ENCODE measurements at regions not wholly inside any gene's neighbourhood (a gene's known extent, or its start where the extent isn't known, plus 50 kb on each side); places are given as distances from the start of the nearest gene placed in this dataset.
"Not testable (repeated sequence)": the region's sequence is repeated elsewhere in the genome, so short reads cannot be mapped to it uniquely, and the experiment has no call there.

DNA sequence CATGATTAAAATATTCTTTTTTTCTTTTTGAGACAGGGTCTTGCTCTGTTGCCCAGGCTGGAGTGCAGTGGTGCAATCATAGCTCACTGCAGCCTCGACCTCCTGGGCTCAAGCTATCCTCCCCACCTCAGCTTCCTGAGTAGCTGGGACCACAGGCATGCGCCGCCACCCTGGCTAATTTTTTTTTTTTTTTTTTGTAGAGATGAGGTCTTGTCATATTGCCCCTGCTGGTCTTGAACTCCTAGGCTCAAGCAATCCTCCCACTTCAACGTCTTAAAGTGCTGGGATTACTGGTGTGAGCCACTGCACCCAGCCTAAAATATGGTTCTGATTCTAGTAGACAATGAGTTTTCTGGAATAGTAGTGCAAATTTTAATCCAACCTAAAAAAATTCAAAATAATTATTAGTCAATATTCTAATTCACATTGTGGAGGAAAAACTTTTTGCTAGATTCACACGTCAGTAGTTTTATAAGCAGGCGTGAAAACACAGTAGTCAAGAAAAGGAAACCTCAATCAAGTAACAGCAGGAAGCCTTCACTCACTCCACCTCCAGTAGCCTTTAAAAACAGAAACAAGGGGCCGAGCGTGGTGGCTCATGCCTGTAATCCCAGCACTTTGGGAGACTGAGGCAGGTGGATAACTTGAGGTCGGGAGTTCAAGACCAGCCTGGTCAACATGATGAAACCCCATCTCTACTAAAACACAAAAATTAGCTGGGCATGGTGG, 268.7 kb downstream of the BCL2 start:
- not testable (repeated sequence) for H3K9me2 ChIP-seq (ENCODE audit: insufficient read depth); H3K4me1 ChIP-seq (ENCODE audit: insufficient read depth); H3F3A ChIP-seq (replicated peaks; ENCODE audit: low read depth); H3K27ac ChIP-seq (ENCODE audit: low read depth); H3K4me3 ChIP-seq; H2AFZ ChIP-seq; H3K27ac Mint-ChIP-seq; H3K36me3 ChIP-seq (ENCODE audit: insufficient read depth); ATAC-seq; H3K27me3 ChIP-seq (ENCODE audit: insufficient read depth); H3K4me1 Mint-ChIP-seq; H3K27me3 Mint-ChIP-seq (ENCODE audit: insufficient read depth, low read depth, poor library complexity); DNase-seq (ENCODE audit: low spot score); H4K20me1 ChIP-seq (replicated peaks; ENCODE audit: insufficient read depth); H3K79me2 ChIP-seq (replicated peaks; ENCODE audit: insufficient read depth); H3K4me2 ChIP-seq; H3K4me3 Mint-ChIP-seq; H3K36me3 Mint-ChIP-seq (ENCODE audit: low read depth); H3K9me3 Mint-ChIP-seq

DNA sequence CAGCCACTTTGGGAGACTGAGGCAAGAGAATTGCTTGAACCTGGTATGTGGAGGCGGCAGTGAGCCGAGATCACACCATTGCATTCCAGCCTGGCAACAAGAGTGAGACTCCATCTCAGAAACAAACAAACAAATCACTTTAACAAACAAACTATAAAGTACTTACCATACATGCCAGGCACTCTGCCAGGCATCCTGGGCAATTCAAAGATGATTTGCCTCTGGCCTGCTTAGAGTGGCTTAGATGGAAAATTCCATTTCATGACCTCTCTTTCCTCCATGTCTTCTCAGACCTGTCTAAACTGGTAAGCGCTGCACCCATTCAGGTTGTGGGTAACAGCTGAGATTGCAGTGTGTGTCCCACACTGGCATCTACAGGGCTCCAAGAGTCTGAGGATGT, 273.2 kb downstream of the BCL2 start:
- no peak overlapping the region for H3K4me3 ChIP-seq
- peak overlapping the region; percentile 32 for H2AFZ ChIP-seq
- H3K4me1 ChIP-seq (ENCODE audit: insufficient read depth): no peaks in the 10 kb centered on the region
- DNase-seq (ENCODE audit: low spot score): no peak
- H3F3A ChIP-seq (replicated peaks; ENCODE audit: low read depth): no peaks in the 10 kb centered on the region
- no peaks in the 10 kb centered on the region for H3K36me3 ChIP-seq (ENCODE audit: insufficient read depth)
- H3K27me3 Mint-ChIP-seq (ENCODE audit: insufficient read depth, low read depth, poor library complexity): no peaks in the 10 kb centered on the region
- no peak for ATAC-seq
- H3K4me2 ChIP-seq: no peak overlapping the region
- H3K36me3 Mint-ChIP-seq (ENCODE audit: low read depth): no peaks in the 10 kb centered on the region
- no peaks in the 10 kb centered on the region; the same call in 2 of the 3 replicates for H3K9me3 Mint-ChIP-seq
- H3K27ac ChIP-seq (ENCODE audit: low read depth): no peak overlapping the region
- H3K9me2 ChIP-seq (ENCODE audit: insufficient read depth): no peaks in the 10 kb centered on the region
- H3K27me3 ChIP-seq (ENCODE audit: insufficient read depth): no peaks in the 10 kb centered on the region
- no peaks in the 10 kb centered on the region for H4K20me1 ChIP-seq (replicated peaks; ENCODE audit: insufficient read depth)
- no peaks in the 10 kb centered on the region for H3K4me1 Mint-ChIP-seq
- H3K27ac Mint-ChIP-seq: no peak overlapping the region
- H3K79me2 ChIP-seq (replicated peaks; ENCODE audit: insufficient read depth): no peaks in the 10 kb centered on the region
- no peak overlapping the region for H3K4me3 Mint-ChIP-seq
- TF ChIP-seq ETS1 (IDR thresholded peaks at IDR 0.05) (no peak), JUNB (IDR thresholded peaks at IDR 0.05; ENCODE audit: unreplicated experiment) (no peak), POLR2AphosphoS5 (IDR thresholded peaks at IDR 0.05; ENCODE audit: low read depth) (no peak), ZNF331 (CRISPR knock-in tag; IDR thresholded peaks at IDR 0.05; ENCODE audit: low read depth) (no peak), EZH2 (IDR thresholded peaks at IDR 0.05; ENCODE audit: low read depth, unreplicated experiment) (no peak), REST (IDR thresholded peaks at IDR 0.05; ENCODE audit: unreplicated experiment) (no peak), ZNF114 (CRISPR knock-in tag; IDR thresholded peaks at IDR 0.05) (no peak), EZH2phosphoT487 (IDR thresholded peaks at IDR 0.05; ENCODE audit: unreplicated experiment) (no peak), STAT1 (IDR thresholded peaks at IDR 0.05; ENCODE audit: unreplicated experiment) (no peak)
- TF ChIP-seq, protein P1, sequence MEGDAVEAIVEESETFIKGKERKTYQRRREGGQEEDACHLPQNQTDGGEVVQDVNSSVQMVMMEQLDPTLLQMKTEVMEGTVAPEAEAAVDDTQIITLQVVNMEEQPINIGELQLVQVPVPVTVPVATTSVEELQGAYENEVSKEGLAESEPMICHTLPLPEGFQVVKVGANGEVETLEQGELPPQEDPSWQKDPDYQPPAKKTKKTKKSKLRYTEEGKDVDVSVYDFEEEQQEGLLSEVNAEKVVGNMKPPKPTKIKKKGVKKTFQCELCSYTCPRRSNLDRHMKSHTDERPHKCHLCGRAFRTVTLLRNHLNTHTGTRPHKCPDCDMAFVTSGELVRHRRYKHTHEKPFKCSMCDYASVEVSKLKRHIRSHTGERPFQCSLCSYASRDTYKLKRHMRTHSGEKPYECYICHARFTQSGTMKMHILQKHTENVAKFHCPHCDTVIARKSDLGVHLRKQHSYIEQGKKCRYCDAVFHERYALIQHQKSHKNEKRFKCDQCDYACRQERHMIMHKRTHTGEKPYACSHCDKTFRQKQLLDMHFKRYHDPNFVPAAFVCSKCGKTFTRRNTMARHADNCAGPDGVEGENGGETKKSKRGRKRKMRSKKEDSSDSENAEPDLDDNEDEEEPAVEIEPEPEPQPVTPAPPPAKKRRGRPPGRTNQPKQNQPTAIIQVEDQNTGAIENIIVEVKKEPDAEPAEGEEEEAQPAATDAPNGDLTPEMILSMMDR (conservative IDR thresholded peaks at IDR 0.05; ENCODE audit: low read depth in 2 of 2): no peak
